ENCODE measurements at regions not wholly inside any gene's neighbourhood (a gene's known extent, or its start where the extent isn't known, plus 50 kb on each side); places are given as distances from the start of the nearest gene placed in this dataset.

GRCh38 chr12:108394196-108394595, 55.1 kb upstream of the CMKLR1 start:
- no peak for FAIRE-seq
- Histone ChIP-seq H3K4me1 (no peaks in the 10 kb centered on the region), H3K4me2 (no peak overlapping the region), H3K4me3 (no peak overlapping the region), H3K27ac (no peak overlapping the region), H3K9me3 (no peaks in the 10 kb centered on the region)
- DNase-seq (ENCODE audit: low read depth in 1 of 2, low spot score in 1 of 2) = no peak
- ATAC-seq = no peak
- 11% methylated on average over 5 of the region's 5 CpGs for WGBS (ENCODE audit: missing lambda C conversion rate)
- CTCF ChIA-PET = interaction anchor here (1.0 kb wide), 1 partner anchor 10 kb away, joined by 3 read pairs; no protein-coding TSS in a partner anchor
- no peak for TF ChIP-seq EHF (CRISPR knock-in tag; IDR thresholded peaks at IDR 0.05)
- TF ChIP-seq RAD21 (conservative IDR thresholded peaks at IDR 0.05 in 1 of 2, IDR thresholded peaks at IDR 0.05 in 1 of 2) = no peak
- TF ChIP-seq ZSCAN20 (CRISPR knock-in tag; IDR thresholded peaks at IDR 0.05) = no peak
- no peak for TF ChIP-seq RFX5 (IDR thresholded peaks at IDR 0.05)
- TF ChIP-seq MYC (IDR thresholded peaks at IDR 0.05; ENCODE audit: borderline replicate concordance, low read length) = no peak
- TF ChIP-seq JUNB (IDR thresholded peaks at IDR 0.05) = no peak
- TF ChIP-seq SMC3 (IDR thresholded peaks at IDR 0.05) = no peak
- no peak for TF ChIP-seq POLR2A (IDR thresholded peaks at IDR 0.05; ENCODE audit: low read length)
- TF ChIP-seq ELK1 (IDR thresholded peaks at IDR 0.05; ENCODE audit: low read depth, low read length) = no peak
- TF ChIP-seq HMGXB4 (CRISPR knock-in tag; IDR thresholded peaks at IDR 0.05; ENCODE audit: borderline replicate concordance) = no peak
- TF ChIP-seq CHD4 (IDR thresholded peaks at IDR 0.05; ENCODE audit: borderline replicate concordance) = no peak
- TF ChIP-seq POLR2AphosphoS2 (conservative IDR thresholded peaks at IDR 0.05; ENCODE audit: low read length) = no peak
- no peak for TF ChIP-seq HOXA7 (CRISPR knock-in tag; IDR thresholded peaks at IDR 0.05)
- TF ChIP-seq MAFK (IDR thresholded peaks at IDR 0.05; ENCODE audit: partially characterized antibody) = no peak
- TF ChIP-seq KDM1A (IDR thresholded peaks at IDR 0.05; ENCODE audit: low read depth) = no peak
- TF ChIP-seq PHF8 (IDR thresholded peaks at IDR 0.05; ENCODE audit: borderline replicate concordance, low read depth) = no peak
- TF ChIP-seq RARB (CRISPR knock-in tag; IDR thresholded peaks at IDR 0.05) = no peak
- TF ChIP-seq ZNF302 (CRISPR knock-in tag; IDR thresholded peaks at IDR 0.05) = no peak
- TF ChIP-seq KDM5A (IDR thresholded peaks at IDR 0.05) = no peak
- no peak for TF ChIP-seq HES2 (IDR thresholded peaks at IDR 0.05)
- POLR2A ChIA-PET = no interaction called here

- H3K4me1 ChIP-seq = no peaks in the 10 kb centered on the region
- CTCF ChIA-PET = no interaction called here
- no peak for TF ChIP-seq MAFK (IDR thresholded peaks at IDR 0.05; ENCODE audit: partially characterized antibody)
- TF ChIP-seq EHF (CRISPR knock-in tag; IDR thresholded peaks at IDR 0.05) = no peak
- TF ChIP-seq USF2 (IDR thresholded peaks at IDR 0.05) = no peak
- TF ChIP-seq HOXA7 (CRISPR knock-in tag; IDR thresholded peaks at IDR 0.05) = no peak
- no peak for TF ChIP-seq TP53 (CRISPR knock-in tag; IDR thresholded peaks at IDR 0.05)
- TF ChIP-seq JUN (IDR thresholded peaks at IDR 0.05) = no peak
- no peak for TF ChIP-seq RAD21 (conservative IDR thresholded peaks at IDR 0.05 in 1 of 2, IDR thresholded peaks at IDR 0.05 in 1 of 2)
- no peak for TF ChIP-seq SMC3 (IDR thresholded peaks at IDR 0.05)
- TF ChIP-seq CHD4 (IDR thresholded peaks at IDR 0.05; ENCODE audit: borderline replicate concordance) = no peak
- no peak for TF ChIP-seq CTCF (IDR thresholded peaks at IDR 0.05)
- no peak for TF ChIP-seq POLR2AphosphoS2 (conservative IDR thresholded peaks at IDR 0.05; ENCODE audit: low read length)
- TF ChIP-seq CHD2 (IDR thresholded peaks at IDR 0.05; ENCODE audit: low read length, partially characterized antibody) = no peak
- no peak for TF ChIP-seq ESRRA (IDR thresholded peaks at IDR 0.05; ENCODE audit: borderline replicate concordance, low read length)
- no peak for TF ChIP-seq RCOR1 (IDR thresholded peaks at IDR 0.05; ENCODE audit: low read depth, low read length)
- no peak for TF ChIP-seq REST (IDR thresholded peaks at IDR 0.05)
These were observed 53.2 kb upstream of the CMKLR1 start for GRCh38 chr12:108392284-108392683.

More at GRCh38 chr12:108392284-108392683, 53.2 kb upstream of the CMKLR1 start:
- Histone ChIP-seq H3K4me3 (no peak overlapping the region), H3K27ac (no peak overlapping the region), H3K4me2 (no peak overlapping the region), H3K9me3 (no peaks in the 10 kb centered on the region)
- POLR2A ChIA-PET = no interaction called here
- 12% methylated on average over 5 of the region's 5 CpGs for WGBS (ENCODE audit: missing lambda C conversion rate)
- DNase-seq (ENCODE audit: low read depth in 1 of 2, low spot score in 1 of 2) (no peak), FAIRE-seq (no peak), ATAC-seq (no peak)
